ENCODE measurements at regions not wholly inside any gene's neighbourhood (a gene's known extent, or its start where the extent isn't known, plus 50 kb on each side); places are given as distances from the start of the nearest gene placed in this dataset.

- Histone ChIP-seq H3K9me3 (ENCODE audit: insufficient read depth, low read length) (peaks cover 6% of the 10 kb centered on the region; the same call in 1 of the 2 replicates), H3K27me3 (ENCODE audit: insufficient read depth, insufficient read length) (no peaks in the 10 kb centered on the region)
- DNase-seq (ENCODE audit: low read depth, low spot score), result no peak
These were observed 103.8 kb upstream of the CFAP20DC start for GRCh38 chr3:59153648-59154047.

DNA sequence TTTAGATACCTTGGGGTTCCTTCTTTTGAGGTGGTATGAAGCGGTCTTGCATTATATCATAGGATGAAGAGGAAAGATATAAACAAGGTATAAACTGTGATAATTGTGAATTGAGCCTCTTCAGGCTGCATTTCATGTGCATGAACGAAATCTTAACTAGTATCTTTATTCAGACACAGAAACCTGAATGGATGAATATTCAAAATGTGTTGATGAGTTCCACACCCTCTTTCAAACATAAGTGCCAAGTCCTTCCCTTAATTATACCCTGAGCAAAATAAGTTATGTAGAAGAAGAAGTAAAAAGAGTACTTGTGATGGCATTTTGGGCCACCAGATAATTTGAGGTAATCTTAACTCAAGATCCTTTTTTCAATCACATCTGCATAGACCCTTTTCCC, 103.1 kb upstream of the CFAP20DC start:
- no peak for DNase-seq (ENCODE audit: low read depth, low spot score)
- no peaks in the 10 kb centered on the region for H3K27me3 ChIP-seq (ENCODE audit: insufficient read depth, insufficient read length)
- peaks cover 3% of the 10 kb centered on the region for H3K4me1 ChIP-seq (ENCODE audit: insufficient read depth, insufficient read length)
- peaks cover 6% of the 10 kb centered on the region; the same call in 1 of the 2 replicates for H3K9me3 ChIP-seq (ENCODE audit: insufficient read depth, low read length)
- H3K9ac ChIP-seq (ENCODE audit: insufficient read length, low read depth), result no peak overlapping the region
- no peak overlapping the region for H3K4me3 ChIP-seq (ENCODE audit: insufficient read length, low read depth)
- no peaks in the 10 kb centered on the region for H3K36me3 ChIP-seq (ENCODE audit: insufficient read depth, insufficient read length, low read length)
- TF ChIP-seq YY1 (IDR thresholded peaks at IDR 0.05; ENCODE audit: insufficient read depth, insufficient read length) (no peak), SUZ12 (IDR thresholded peaks at IDR 0.05; ENCODE audit: extremely low read depth, insufficient read depth, insufficient read length) (no peak), ZNF274 (IDR thresholded peaks at IDR 0.05; ENCODE audit: low read depth, low read length) (no peak)

More at GRCh38 chr3:59153648-59154047, 103.8 kb upstream of the CFAP20DC start:
- H3K9ac ChIP-seq (ENCODE audit: insufficient read length, low read depth), result no peak overlapping the region
- peaks cover 3% of the 10 kb centered on the region for H3K4me1 ChIP-seq (ENCODE audit: insufficient read depth, insufficient read length)
- H3K36me3 ChIP-seq (ENCODE audit: insufficient read depth, insufficient read length, low read length), result no peaks in the 10 kb centered on the region
- H3K4me3 ChIP-seq (ENCODE audit: insufficient read length, low read depth), result no peak overlapping the region
- no peak for TF ChIP-seq YY1 (IDR thresholded peaks at IDR 0.05; ENCODE audit: insufficient read depth, insufficient read length)
- no peak for TF ChIP-seq SUZ12 (IDR thresholded peaks at IDR 0.05; ENCODE audit: extremely low read depth, insufficient read depth, insufficient read length)
- TF ChIP-seq ZNF274 (IDR thresholded peaks at IDR 0.05; ENCODE audit: low read depth, low read length), result no peak

GRCh38 chr3:59150039-59150438, 100.2 kb upstream of the CFAP20DC start:
- H3K27me3 ChIP-seq (ENCODE audit: insufficient read depth, insufficient read length), result no peaks in the 10 kb centered on the region
- no peak overlapping the region for H3K4me3 ChIP-seq (ENCODE audit: insufficient read length, low read depth)

GRCh38 chr3:59149166-59149565, 99.3 kb upstream of the CFAP20DC start:
- TF ChIP-seq SUZ12 (IDR thresholded peaks at IDR 0.05; ENCODE audit: extremely low read depth, insufficient read depth, insufficient read length) (no peak), ZNF274 (IDR thresholded peaks at IDR 0.05; ENCODE audit: low read depth, low read length) (no peak), YY1 (IDR thresholded peaks at IDR 0.05; ENCODE audit: insufficient read depth, insufficient read length) (no peak)
- H3K9me3 ChIP-seq (ENCODE audit: insufficient read depth, low read length), result peaks cover 10% of the 10 kb centered on the region; the same call in 1 of the 2 replicates

More at GRCh38 chr3:59150039-59150438, 100.2 kb upstream of the CFAP20DC start:
- Histone ChIP-seq H3K9me3 (ENCODE audit: insufficient read depth, low read length) (peaks cover 10% of the 10 kb centered on the region; the same call in 1 of the 2 replicates), H3K9ac (ENCODE audit: insufficient read length, low read depth) (no peak overlapping the region), H3K4me1 (ENCODE audit: insufficient read depth, insufficient read length) (peaks cover 3% of the 10 kb centered on the region), H3K36me3 (ENCODE audit: insufficient read depth, insufficient read length, low read length) (no peaks in the 10 kb centered on the region)
- TF ChIP-seq SUZ12 (IDR thresholded peaks at IDR 0.05; ENCODE audit: extremely low read depth, insufficient read depth, insufficient read length) (no peak), ZNF274 (IDR thresholded peaks at IDR 0.05; ENCODE audit: low read depth, low read length) (no peak), YY1 (IDR thresholded peaks at IDR 0.05; ENCODE audit: insufficient read depth, insufficient read length) (no peak)
- DNase-seq (ENCODE audit: low read depth, low spot score), result peak; percentile 23

DNA sequence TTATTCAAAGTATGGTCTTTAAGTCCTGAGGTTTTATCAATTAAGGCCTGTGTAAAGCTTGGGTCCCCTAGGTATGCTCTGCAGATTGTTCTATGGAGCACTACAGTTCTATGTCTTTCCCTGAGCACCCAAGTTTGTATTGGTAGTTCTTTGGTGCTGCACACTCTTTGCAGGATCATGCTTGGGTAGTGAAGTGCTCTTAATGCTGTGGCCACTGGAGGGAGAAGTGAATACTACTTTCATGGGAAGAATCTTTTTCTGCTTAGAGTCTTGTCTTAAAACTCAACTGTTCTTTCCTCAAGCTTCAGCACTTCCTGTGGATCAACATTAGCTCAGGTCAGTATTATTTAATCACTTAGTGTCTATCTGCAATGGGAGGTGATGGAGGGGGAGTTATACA, 93.6 kb upstream of the CFAP20DC start:
- no peak overlapping the region for H3K4me3 ChIP-seq (ENCODE audit: insufficient read length, low read depth)
- no peak for DNase-seq (ENCODE audit: low read depth, low spot score)
- no peaks in the 10 kb centered on the region for H3K36me3 ChIP-seq (ENCODE audit: insufficient read depth, insufficient read length, low read length)
- no peak for TF ChIP-seq SUZ12 (IDR thresholded peaks at IDR 0.05; ENCODE audit: extremely low read depth, insufficient read depth, insufficient read length)
- no peak for TF ChIP-seq YY1 (IDR thresholded peaks at IDR 0.05; ENCODE audit: insufficient read depth, insufficient read length)
- TF ChIP-seq ZNF274 (IDR thresholded peaks at IDR 0.05; ENCODE audit: low read depth, low read length), result no peak
- no peaks in the 10 kb centered on the region for H3K4me1 ChIP-seq (ENCODE audit: insufficient read depth, insufficient read length)
- no peak overlapping the region for H3K9ac ChIP-seq (ENCODE audit: insufficient read length, low read depth)
- peaks cover 4% of the 10 kb centered on the region; the same call in 1 of the 2 replicates for H3K9me3 ChIP-seq (ENCODE audit: insufficient read depth, low read length)
- H3K27me3 ChIP-seq (ENCODE audit: insufficient read depth, insufficient read length), result no peaks in the 10 kb centered on the region

More at GRCh38 chr3:59149166-59149565, 99.3 kb upstream of the CFAP20DC start:
- DNase-seq (ENCODE audit: low read depth, low spot score), result no peak
- Histone ChIP-seq H3K36me3 (ENCODE audit: insufficient read depth, insufficient read length, low read length) (no peaks in the 10 kb centered on the region), H3K9ac (ENCODE audit: insufficient read length, low read depth) (no peak overlapping the region), H3K4me1 (ENCODE audit: insufficient read depth, insufficient read length) (peaks cover 3% of the 10 kb centered on the region), H3K27me3 (ENCODE audit: insufficient read depth, insufficient read length) (no peaks in the 10 kb centered on the region), H3K4me3 (ENCODE audit: insufficient read length, low read depth) (no peak overlapping the region)

DNA sequence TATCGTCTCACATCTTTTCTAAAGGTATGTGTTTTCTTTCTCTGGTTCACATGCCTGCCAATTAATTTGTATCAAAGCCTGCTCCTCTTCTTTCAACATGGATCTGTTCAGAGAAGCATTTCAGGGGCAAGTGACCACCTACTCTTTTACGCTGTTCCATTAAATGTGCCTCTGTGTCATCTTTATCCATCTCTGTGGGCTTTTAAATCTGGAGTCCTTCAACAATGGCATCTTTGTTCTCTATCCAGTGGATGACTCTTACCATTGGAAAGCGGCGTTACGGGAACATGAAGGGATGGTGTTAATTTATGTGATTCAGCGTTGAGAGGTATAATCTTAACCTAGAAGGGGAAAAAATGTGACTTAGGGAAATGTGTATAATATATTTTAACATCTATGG, 92.7 kb upstream of the CFAP20DC start:
- DNase-seq (ENCODE audit: low read depth, low spot score), result no peak
- TF ChIP-seq SUZ12 (IDR thresholded peaks at IDR 0.05; ENCODE audit: extremely low read depth, insufficient read depth, insufficient read length), result no peak
- no peak for TF ChIP-seq YY1 (IDR thresholded peaks at IDR 0.05; ENCODE audit: insufficient read depth, insufficient read length)
- TF ChIP-seq ZNF274 (IDR thresholded peaks at IDR 0.05; ENCODE audit: low read depth, low read length), result no peak
- H3K4me3 ChIP-seq (ENCODE audit: insufficient read length, low read depth), result no peak overlapping the region

DNA sequence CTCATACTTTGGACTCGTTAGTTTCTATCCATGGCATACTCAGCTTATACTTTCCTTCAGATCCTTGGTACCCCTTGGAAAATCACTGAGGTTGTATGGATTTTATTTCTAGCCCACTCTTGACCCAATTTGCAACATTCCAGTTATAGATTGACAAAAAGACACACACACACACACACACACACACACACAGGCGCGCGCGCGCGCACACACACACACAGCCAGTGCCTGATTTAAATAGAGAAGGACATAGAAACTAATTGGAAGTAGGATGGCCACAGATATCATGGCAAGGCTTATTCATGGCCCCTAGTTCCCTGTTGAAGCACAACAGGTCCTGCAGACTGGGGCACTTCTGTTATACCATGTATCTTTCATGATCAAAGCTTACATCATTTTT, 89.1 kb upstream of the CFAP20DC start:
- Histone ChIP-seq H3K36me3 (ENCODE audit: insufficient read depth, insufficient read length, low read length) (no peaks in the 10 kb centered on the region), H3K4me1 (ENCODE audit: insufficient read depth, insufficient read length) (no peaks in the 10 kb centered on the region), H3K4me3 (ENCODE audit: insufficient read length, low read depth) (no peak overlapping the region), H3K27me3 (ENCODE audit: insufficient read depth, insufficient read length) (no peaks in the 10 kb centered on the region), H3K9me3 (ENCODE audit: insufficient read depth, low read length) (no peaks in the 10 kb centered on the region), H3K9ac (ENCODE audit: insufficient read length, low read depth) (no peak overlapping the region)
- DNase-seq (ENCODE audit: low read depth, low spot score), result no peak
- TF ChIP-seq YY1 (IDR thresholded peaks at IDR 0.05; ENCODE audit: insufficient read depth, insufficient read length) (no peak), ZNF274 (IDR thresholded peaks at IDR 0.05; ENCODE audit: low read depth, low read length) (no peak), SUZ12 (IDR thresholded peaks at IDR 0.05; ENCODE audit: extremely low read depth, insufficient read depth, insufficient read length) (no peak)

More for the DNA sequence above, 92.7 kb upstream of the CFAP20DC start:
- Histone ChIP-seq H3K9me3 (ENCODE audit: insufficient read depth, low read length) (peaks cover 4% of the 10 kb centered on the region; the same call in 1 of the 2 replicates), H3K36me3 (ENCODE audit: insufficient read depth, insufficient read length, low read length) (no peaks in the 10 kb centered on the region), H3K9ac (ENCODE audit: insufficient read length, low read depth) (no peak overlapping the region), H3K4me1 (ENCODE audit: insufficient read depth, insufficient read length) (no peaks in the 10 kb centered on the region), H3K27me3 (ENCODE audit: insufficient read depth, insufficient read length) (no peaks in the 10 kb centered on the region)
